HT-29 (cell line): ENCODE measurements at regions not wholly inside any gene's neighbourhood (a gene's known extent, or its start where the extent isn't known, plus 50 kb on each side); places are given as distances from the start of the nearest gene placed in this dataset.

Experiments
- DNase-seq: peaks from one replicate; pipeline ENCODE4 v3.0.0-alpha.2; 2015; ENCODE audit warnings: low spot score

GRCh38 chr14:87109271-87109670 lies 883.7 kb downstream of the GALC start:
- DNase-seq: no peak

- no peak for DNase-seq
Observed at GRCh38 chr14:87108726-87109125, 884.3 kb downstream of the GALC start.

GRCh38 chr14:87102811-87103378 lies 890.1 kb downstream of the GALC start:
- DNase-seq: no peak

GRCh38 chr14:87097015-87097414 lies 896.0 kb downstream of the GALC start:
- no peak for DNase-seq

GRCh38 chr14:87094913-87095312 lies 898.1 kb downstream of the GALC start:
- DNase-seq: no peak

GRCh38 chr14:87088588-87088987 lies 904.4 kb downstream of the GALC start:
- DNase-seq: no peak

GRCh38 chr14:87087881-87088280 lies 905.1 kb downstream of the GALC start:
- no peak for DNase-seq

GRCh38 chr14:87084908-87085307 lies 908.1 kb downstream of the GALC start:
- no peak for DNase-seq

GRCh38 chr14:87082917-87083316 lies 910.1 kb downstream of the GALC start:
- no peak for DNase-seq

- DNase-seq: no peak
Observed at GRCh38 chr14:87081004-87081403, 912.0 kb downstream of the GALC start.

GRCh38 chr14:87080146-87080545 lies 912.8 kb downstream of the GALC start:
- no peak for DNase-seq

GRCh38 chr14:87079416-87079815 lies 913.6 kb downstream of the GALC start:
- DNase-seq: no peak

- no peak for DNase-seq
Observed at GRCh38 chr14:87076922-87077321, 916.1 kb downstream of the GALC start.

GRCh38 chr14:87076146-87076545 lies 916.8 kb downstream of the GALC start:
- DNase-seq: no peak

GRCh38 chr14:87073880-87074570 lies 919.0 kb downstream of the GALC start:
- DNase-seq: no peak

- DNase-seq: no peak
Observed at GRCh38 chr14:87067591-87067990, 925.4 kb downstream of the GALC start.

GRCh38 chr14:87067061-87067460 lies 925.9 kb downstream of the GALC start:
- DNase-seq: no peak

GRCh38 chr14:87066221-87066817 lies 926.7 kb downstream of the GALC start:
- peak; percentile 2 for DNase-seq

- DNase-seq: no peak
Observed at GRCh38 chr14:87065366-87065765, 927.6 kb downstream of the GALC start.

- no peak for DNase-seq
Observed at GRCh38 chr14:87063181-87063580, 929.8 kb downstream of the GALC start.

GRCh38 chr14:87060405-87060804 lies 932.6 kb downstream of the GALC start:
- DNase-seq: no peak

- DNase-seq: no peak
Observed at GRCh38 chr14:87059060-87059839, 933.7 kb downstream of the GALC start.
